ENCODE measurements at regions not wholly inside any gene's neighbourhood (a gene's known extent, or its start where the extent isn't known, plus 50 kb on each side); places are given as distances from the start of the nearest gene placed in this dataset.

DNA sequence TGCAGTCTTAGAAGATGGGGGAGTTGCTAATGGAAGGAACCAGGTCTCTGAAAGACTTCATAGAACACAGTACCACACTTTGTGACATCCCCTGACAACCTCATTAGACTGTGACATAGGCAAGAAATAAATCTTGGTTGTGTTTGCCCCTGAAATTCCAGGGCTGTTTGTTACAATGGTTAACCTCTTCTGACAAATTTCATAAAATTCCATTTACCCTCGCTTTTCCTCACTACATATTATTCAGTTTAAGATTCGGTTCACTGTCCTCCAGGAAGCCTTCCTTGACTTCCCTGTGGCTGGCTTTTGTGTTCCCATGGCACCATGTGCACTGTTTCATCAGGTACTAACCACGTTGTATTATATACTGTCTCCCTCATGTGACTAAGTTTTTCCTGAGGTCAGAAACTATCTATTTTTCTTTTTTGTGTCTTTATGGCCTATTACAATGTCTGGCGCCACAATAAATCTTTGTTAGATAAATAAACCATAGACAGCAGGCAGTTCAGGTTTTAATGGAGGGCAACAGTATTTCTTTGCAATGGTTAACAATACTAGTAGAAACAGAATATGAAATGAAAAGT is 54.2 kb downstream of the ATXN3L start:
- TF ChIP-seq, protein P1, sequence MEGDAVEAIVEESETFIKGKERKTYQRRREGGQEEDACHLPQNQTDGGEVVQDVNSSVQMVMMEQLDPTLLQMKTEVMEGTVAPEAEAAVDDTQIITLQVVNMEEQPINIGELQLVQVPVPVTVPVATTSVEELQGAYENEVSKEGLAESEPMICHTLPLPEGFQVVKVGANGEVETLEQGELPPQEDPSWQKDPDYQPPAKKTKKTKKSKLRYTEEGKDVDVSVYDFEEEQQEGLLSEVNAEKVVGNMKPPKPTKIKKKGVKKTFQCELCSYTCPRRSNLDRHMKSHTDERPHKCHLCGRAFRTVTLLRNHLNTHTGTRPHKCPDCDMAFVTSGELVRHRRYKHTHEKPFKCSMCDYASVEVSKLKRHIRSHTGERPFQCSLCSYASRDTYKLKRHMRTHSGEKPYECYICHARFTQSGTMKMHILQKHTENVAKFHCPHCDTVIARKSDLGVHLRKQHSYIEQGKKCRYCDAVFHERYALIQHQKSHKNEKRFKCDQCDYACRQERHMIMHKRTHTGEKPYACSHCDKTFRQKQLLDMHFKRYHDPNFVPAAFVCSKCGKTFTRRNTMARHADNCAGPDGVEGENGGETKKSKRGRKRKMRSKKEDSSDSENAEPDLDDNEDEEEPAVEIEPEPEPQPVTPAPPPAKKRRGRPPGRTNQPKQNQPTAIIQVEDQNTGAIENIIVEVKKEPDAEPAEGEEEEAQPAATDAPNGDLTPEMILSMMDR (IDR thresholded peaks at IDR 0.05): no peak
- TF ChIP-seq EZH2 (IDR thresholded peaks at IDR 0.05; ENCODE audit: borderline replicate concordance, insufficient read depth, low read depth, low read length, poor library complexity, severe bottlenecking): no peak

Measured in B cell (primary cell).